EH (cell line): ENCODE measurements at regions not wholly inside any gene's neighbourhood (a gene's known extent, or its start where the extent isn't known, plus 50 kb on each side); places are given as distances from the start of the nearest gene placed in this dataset.
A peak's percentile ranks its signal among the peaks of the same experiment; 100 is the strongest.

Experiments used
- DNase-seq: peaks from one replicate; pipeline ENCODE4 v3.0.0-alpha.2; 2015; ENCODE audit warnings: low read depth

GRCh38 chr11:28677721-28678120, 569.5 kb downstream of the METTL15 start:
- DNase-seq: no peak

GRCh38 chr11:28675183-28675582, 567.0 kb downstream of the METTL15 start:
- no peak for DNase-seq

GRCh38 chr11:28674433-28675103, 566.4 kb downstream of the METTL15 start:
- DNase-seq: peak; percentile 95

- peak; percentile 84 for DNase-seq
These were observed 565.7 kb downstream of the METTL15 start for GRCh38 chr11:28673691-28674432.

- no peak for DNase-seq
These were observed 563.1 kb downstream of the METTL15 start for GRCh38 chr11:28671274-28671673.

GRCh38 chr11:28666632-28667031, 558.4 kb downstream of the METTL15 start:
- peak; percentile 78 for DNase-seq

GRCh38 chr11:28659716-28660348, 551.6 kb downstream of the METTL15 start:
- no peak for DNase-seq

GRCh38 chr11:28657378-28658030, 549.3 kb downstream of the METTL15 start:
- peak; percentile 74 for DNase-seq

GRCh38 chr11:28654191-28654590, 546.0 kb downstream of the METTL15 start:
- DNase-seq: no peak

GRCh38 chr11:28649922-28650321, 541.7 kb downstream of the METTL15 start:
- DNase-seq: peak; percentile 29

- peak; percentile 19 for DNase-seq
These were observed 528.4 kb downstream of the METTL15 start for GRCh38 chr11:28636566-28636965.

GRCh38 chr11:28636033-28636432, 527.8 kb downstream of the METTL15 start:
- peak; percentile 18 for DNase-seq

- peak; percentile 76 for DNase-seq
These were observed 524.1 kb downstream of the METTL15 start for GRCh38 chr11:28632338-28632737.

GRCh38 chr11:28631148-28631547, 523.0 kb downstream of the METTL15 start:
- DNase-seq: no peak

- DNase-seq: no peak
These were observed 521.0 kb downstream of the METTL15 start for GRCh38 chr11:28629235-28629634.

GRCh38 chr11:28628412-28628811, 520.2 kb downstream of the METTL15 start:
- DNase-seq: no peak

- DNase-seq: no peak
These were observed 519.6 kb downstream of the METTL15 start for GRCh38 chr11:28627690-28628255.

GRCh38 chr11:28625532-28625931, 517.3 kb downstream of the METTL15 start:
- DNase-seq: no peak

GRCh38 chr11:28621753-28622152, 513.6 kb downstream of the METTL15 start:
- DNase-seq: peak; percentile 69

- peak; percentile 43 for DNase-seq
These were observed 511.8 kb downstream of the METTL15 start for GRCh38 chr11:28619846-28620540.

- DNase-seq: peak; percentile 49
These were observed 510.2 kb downstream of the METTL15 start for GRCh38 chr11:28618416-28618815.
